Skeletal muscle cell (primary cell): ENCODE measurements at regions not wholly inside any gene's neighbourhood (a gene's known extent, or its start where the extent isn't known, plus 50 kb on each side); places are given as distances from the start of the nearest gene placed in this dataset.
"Not testable (repeated sequence)": the region's sequence is repeated elsewhere in the genome, so short reads cannot be mapped to it uniquely, and the experiment has no call there.

Source experiments
- DNase-seq: peaks from one replicate; pipeline ENCODE4 v3.0.0-alpha.2; 2010; ENCODE audit warnings: low read depth
- H3K4me3 ChIP-seq: 2 replicates; pipeline ENCODE4 v1.5.1; 2011; ENCODE audit warnings: low read depth, mild to moderate bottlenecking, control low read depth, low read length, moderate library complexity

DNA sequence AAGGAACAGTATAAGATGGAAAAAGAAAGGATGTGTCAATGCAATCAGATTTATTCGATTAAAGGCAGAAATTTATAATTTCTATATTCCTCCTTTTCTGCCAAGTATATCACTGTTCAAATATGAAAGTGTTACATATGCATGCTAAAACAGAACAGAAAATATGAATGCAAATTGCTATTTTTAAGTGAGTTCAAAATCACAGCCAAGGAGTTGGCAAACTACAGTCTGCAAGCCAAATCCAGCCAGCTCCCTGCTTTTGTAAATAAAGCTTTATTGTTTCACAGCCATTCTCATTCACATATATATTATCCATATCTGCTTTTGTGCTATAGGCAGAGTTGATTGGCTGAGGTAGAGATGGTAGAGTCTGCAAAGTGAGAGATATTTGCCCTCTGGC lies 747.2 kb downstream of the ANKRD7 start:
- H3K4me3 ChIP-seq = no peak overlapping the region
- no peak for DNase-seq

DNA sequence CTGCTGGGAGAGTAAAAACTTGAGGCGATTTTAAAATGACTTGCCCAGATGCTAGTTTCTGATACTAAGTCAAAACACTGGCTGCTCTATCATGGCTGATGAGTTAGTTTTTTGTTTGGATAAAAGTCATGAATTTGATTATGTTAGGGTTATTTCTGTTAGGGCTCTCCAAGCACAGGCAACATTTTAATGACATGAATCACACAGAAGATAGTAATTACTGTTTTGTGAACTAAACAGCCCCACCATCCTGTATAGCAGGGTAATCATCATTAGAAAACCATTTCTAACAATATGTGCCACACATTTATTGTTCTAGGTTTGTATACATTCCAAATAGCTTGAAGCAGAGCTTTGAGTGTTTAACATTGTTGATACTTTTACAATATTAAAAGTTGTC lies 750.3 kb downstream of the ANKRD7 start:
- no peak for DNase-seq
- H3K4me3 ChIP-seq = no peak overlapping the region

- H3K4me3 ChIP-seq = no peak overlapping the region
- no peak for DNase-seq
Observed at GRCh38 chr7:118995350-118995749, 770.8 kb downstream of the ANKRD7 start.

GRCh38 chr7:119007236-119007635 lies 782.7 kb downstream of the ANKRD7 start:
- no peak for DNase-seq
- no peak overlapping the region for H3K4me3 ChIP-seq

DNA sequence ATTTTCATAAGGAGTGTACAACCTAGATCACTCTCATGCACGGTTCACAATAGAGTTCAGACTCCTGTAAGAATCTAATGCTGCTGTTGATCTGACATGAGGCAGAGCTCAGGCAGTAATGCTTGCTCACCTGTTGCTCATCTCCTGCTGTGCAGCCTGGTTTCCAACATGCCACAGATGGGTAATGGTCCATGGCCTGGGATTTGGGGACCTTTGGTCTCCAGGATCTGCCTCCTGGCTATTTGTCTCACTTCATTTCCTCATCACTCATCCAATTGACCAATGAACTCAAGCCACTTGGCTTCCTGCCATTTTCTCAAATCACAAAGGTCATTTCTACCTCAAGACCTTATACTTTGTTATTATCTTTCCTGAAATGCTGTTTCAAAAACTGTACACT lies 786.1 kb downstream of the ANKRD7 start:
- no peak for DNase-seq
- no peak overlapping the region for H3K4me3 ChIP-seq

DNA sequence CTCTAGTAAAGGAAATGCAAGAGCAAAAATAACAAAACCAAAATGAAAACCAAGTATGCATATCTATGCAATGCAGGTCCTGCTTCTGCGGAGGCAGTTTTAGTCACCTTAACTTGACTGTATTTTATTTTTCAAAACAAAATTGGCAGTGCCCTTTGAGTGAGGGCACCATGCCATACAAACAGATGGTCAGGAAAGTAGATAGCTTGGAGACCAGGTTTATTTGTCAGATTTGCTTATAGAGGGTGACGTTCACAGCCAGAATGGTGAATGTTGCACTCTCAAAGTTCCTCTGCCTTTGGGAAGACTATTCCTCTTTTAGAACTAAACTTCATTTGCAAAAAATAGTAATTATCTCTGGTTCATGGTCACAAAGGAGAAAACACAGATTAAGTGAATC lies 801.9 kb downstream of the ANKRD7 start:
- DNase-seq = no peak
- no peak overlapping the region for H3K4me3 ChIP-seq

DNA sequence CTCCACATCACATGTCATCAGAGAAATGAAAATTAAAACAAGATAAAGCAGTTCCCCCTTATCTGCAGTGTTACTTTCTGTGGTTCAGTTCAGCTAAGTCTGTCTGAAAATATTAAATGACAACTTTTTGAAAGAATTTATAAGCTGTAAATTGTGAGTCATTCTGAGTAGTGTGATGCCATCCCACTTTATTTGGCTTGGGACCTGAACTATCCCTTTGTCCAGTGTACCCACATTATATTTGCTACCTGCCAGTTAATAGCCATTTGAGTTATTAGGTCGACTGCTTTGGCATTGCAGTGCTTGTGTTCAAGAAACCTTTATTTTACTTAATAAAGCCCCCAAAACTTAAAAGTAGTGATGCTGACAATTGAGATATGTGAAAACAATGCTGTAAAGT lies 804.2 kb downstream of the ANKRD7 start:
- H3K4me3 ChIP-seq = no peak overlapping the region
- no peak for DNase-seq

GRCh38 chr7:119032136-119032535 lies 807.6 kb downstream of the ANKRD7 start:
- H3K4me3 ChIP-seq, DNase-seq: not testable (repeated sequence)

DNA sequence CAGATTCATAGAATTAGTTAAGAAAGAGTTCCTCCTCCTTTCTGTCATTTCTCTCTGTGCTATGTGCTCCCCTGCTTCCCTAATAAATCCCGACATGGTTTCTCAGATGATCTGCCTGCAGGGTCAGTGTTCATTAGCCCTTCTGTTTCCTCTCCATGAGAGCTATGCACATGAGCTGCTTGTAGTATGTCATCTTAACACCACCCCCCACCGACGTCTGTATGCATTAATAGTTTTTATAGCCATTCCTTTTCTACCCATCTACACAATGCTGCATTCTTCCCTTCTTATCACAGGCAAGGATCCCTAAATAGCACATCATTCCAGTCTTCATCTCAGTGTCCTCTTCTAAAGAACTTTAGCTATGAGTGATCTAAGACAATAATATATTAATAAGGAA lies 809.1 kb downstream of the ANKRD7 start:
- DNase-seq = no peak
- no peak overlapping the region for H3K4me3 ChIP-seq

DNA sequence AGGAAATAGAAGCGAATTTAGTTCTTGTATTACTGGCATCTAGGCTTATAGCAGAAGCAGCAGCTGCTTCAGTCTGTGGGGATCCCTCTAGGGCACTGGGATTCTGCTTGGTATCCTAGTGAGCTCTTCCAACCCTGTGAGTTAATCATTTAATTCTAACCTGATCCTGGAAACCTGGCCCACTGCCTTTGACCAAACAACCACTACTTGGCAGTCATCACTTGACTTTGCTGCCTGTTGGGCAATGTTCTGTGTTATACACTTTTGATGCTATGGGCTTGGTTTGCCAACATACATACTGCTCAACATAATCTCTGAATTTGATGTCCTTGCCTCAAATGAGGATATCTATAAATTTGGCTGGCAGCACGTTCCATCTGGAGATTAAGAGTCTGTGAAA lies 813.4 kb downstream of the ANKRD7 start:
- no peak overlapping the region for H3K4me3 ChIP-seq
- DNase-seq = no peak

- no peak for DNase-seq
- no peak overlapping the region for H3K4me3 ChIP-seq
Observed at GRCh38 chr7:119046068-119046467, 821.6 kb downstream of the ANKRD7 start.

GRCh38 chr7:119065966-119066365 lies 841.5 kb downstream of the ANKRD7 start:
- no peak overlapping the region for H3K4me3 ChIP-seq
- DNase-seq = no peak

DNA sequence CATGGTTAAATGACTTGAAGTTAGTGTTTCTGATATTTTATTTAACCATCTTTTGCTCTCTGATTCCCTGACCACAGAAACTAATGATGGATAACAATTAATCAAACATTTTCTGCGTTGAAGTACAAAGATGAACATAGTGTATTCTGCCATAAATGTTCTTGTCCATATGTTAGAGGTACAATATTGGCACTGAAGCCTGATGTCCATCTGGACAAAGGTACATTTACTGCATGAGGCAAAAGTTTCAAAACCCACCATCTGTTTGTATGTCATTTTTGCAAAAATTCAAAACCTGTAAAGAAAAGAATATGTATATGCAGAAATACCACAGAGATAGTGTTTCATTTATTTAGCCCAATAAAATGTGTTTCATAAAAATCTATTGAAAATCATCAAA lies 861.5 kb downstream of the ANKRD7 start:
- no peak overlapping the region for H3K4me3 ChIP-seq
- no peak for DNase-seq

DNA sequence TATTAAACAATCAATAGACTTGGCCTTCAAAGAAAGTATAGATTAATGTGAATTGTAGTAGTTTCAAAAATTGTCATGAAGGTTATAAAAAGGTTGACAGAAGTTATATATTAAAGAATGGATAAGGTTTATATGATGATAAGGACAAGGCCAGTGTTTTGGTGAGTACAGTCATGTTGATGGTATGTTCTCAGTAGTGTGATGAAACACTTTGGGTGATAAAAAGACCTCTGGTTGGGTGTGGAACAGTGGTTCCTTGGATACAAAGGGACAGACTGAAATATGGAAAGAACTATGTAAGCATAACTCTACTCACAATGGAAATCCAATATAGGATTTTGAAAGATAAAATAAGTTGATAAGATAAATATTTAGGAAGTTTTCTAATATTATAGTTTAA lies 866.3 kb downstream of the ANKRD7 start:
- DNase-seq = no peak
- no peak overlapping the region for H3K4me3 ChIP-seq

GRCh38 chr7:119096683-119097082 lies 872.2 kb downstream of the ANKRD7 start:
- DNase-seq = no peak
- H3K4me3 ChIP-seq = no peak overlapping the region

DNA sequence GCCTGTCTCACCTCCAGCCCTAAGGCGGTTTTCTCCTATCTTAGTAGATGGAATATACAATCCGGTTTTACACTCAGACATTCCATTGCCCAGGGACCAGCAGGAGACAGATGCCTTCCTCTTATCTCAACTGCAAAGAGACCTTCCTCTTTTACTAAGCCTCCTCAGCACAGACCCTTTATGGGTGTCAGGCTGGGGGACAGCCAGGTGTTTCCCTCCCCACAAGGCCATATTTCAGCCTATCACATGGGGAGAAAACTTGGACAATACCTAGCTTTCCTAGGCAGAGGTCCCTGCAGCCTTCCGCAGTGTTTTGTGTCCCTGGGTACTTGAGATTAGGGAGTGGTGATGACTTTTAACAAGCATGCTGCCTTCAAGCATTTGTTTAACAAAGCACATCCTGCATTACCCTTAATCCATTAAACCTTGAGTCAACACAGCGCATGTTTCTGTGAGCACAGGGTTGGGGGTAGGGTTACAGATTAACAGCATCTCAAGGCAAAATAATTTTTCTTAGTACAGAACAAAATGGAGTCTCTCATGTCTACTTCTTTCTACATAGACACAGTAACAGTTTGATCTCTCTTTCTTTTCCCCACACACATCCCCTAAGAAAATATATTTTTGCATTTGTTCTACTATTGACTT lies 876.2 kb downstream of the ANKRD7 start:
- H3K4me3 ChIP-seq, DNase-seq: not testable (repeated sequence)

- DNase-seq = no peak
Observed at GRCh38 chr7:119102291-119102690, 877.8 kb downstream of the ANKRD7 start.

DNA sequence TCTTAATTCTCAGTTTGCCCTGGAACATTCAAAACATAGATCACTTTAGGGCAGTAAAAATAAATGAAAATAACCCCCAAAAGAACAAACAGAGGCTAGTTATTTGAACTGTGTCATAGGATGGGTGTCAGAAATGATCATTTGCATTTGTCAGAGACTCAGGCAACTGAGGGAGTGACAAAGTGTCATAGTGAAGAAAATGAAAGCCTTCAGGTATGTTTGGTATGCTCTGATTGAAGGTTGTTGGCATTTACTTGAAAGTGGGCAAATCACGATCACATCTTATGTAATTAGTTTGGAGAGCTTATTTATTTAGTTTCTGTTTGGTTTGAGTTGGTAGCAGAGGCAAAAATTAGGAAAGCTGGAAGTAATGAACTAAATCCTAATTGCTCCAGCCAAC lies 880.9 kb downstream of the ANKRD7 start:
- no peak for DNase-seq
- no peak overlapping the region for H3K4me3 ChIP-seq

More at GRCh38 chr7:119102291-119102690, 877.8 kb downstream of the ANKRD7 start:
- H3K4me3 ChIP-seq = no peak overlapping the region

DNA sequence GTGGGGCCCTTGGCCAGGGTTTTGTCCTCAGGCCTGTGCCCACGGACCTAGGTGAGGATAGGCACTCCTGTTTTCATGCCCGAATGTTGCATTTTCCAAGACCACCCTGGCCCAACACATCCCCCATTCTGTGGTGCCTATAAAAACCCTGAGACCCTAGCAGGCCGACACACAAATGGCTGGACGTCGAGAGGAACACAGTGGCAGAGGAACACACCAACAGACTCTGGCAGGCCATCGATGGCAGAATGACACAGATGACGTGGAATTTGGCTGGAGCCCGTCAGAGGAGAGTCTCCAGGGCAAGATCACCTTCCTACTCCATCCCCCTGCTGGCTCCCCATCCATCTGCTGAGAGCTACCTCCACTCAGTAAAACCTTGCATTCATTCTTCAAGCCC lies 898.8 kb downstream of the ANKRD7 start:
- DNase-seq = no peak

DNA sequence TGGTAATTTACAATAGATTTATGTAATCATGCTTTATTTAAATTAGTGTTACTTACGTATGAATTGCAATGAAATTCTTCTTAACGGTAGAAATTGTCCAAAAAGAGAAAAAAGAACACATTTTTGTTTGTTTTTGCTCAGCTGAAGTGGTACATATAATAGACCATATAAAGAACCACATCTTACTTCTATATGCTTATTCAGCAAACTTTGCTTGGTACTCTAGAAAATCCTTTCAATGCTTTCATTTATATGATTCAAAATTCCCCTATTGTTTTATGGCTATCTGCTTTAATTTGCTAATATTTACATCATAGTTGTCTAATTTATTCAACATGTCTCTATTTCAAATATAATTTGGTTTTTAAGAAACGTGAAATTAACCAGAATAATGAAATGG lies 903.2 kb downstream of the ANKRD7 start:
- DNase-seq = no peak

More for the DNA sequence above, 898.8 kb downstream of the ANKRD7 start:
- no peak overlapping the region for H3K4me3 ChIP-seq

DNA sequence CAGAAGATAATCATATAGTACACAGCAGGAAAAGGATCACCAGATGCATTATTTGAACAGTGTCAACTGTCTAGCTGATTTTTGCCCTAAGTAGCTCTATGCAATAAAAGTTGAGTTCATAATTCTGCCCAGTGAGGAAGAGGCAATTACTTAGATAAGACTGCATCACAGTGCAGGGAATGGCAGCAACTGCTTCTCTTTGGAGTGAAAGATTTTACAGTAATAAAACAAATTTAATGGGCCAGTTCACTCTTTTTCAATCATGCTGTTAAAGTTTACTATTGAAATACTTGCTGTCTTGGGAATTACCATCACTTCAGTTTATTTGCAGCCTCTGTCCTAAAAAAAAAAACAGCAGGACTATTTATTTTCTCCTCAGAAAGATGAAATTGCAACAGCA lies 907.9 kb downstream of the ANKRD7 start:
- no peak overlapping the region for H3K4me3 ChIP-seq

More for the DNA sequence above, 903.2 kb downstream of the ANKRD7 start:
- H3K4me3 ChIP-seq = no peak overlapping the region

DNA sequence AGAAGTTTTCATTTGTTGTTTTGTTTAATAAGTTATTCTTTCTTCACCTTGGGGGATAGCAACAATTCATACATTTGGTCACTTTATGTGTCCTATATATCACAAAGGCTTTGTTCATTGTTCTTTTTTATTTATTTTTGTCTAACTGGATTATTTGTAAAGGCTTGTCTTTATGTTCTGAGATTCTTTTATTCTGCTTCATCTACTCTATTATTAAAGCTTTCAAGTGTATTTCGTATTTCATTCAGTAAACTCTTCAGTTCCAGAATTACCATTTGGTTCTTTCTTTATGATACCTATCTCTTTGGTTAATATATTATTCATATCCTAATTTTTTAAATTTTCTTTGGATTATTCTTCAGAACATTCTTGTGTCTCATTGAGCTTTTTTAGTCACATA lies 942.9 kb downstream of the ANKRD7 start:
- H3K4me3 ChIP-seq = no peak overlapping the region
- DNase-seq = no peak

More for the DNA sequence above, 907.9 kb downstream of the ANKRD7 start:
- DNase-seq = no peak
